Activated CD4-positive, alpha-beta T cell treated with anti-CD3 and anti-CD28 coated beads for 36 hours (primary cell): ENCODE measurements at regions not wholly inside any gene's neighbourhood (a gene's known extent, or its start where the extent isn't known, plus 50 kb on each side); places are given as distances from the start of the nearest gene placed in this dataset.
"Not testable (repeated sequence)": the region's sequence is repeated elsewhere in the genome, so short reads cannot be mapped to it uniquely, and the experiment has no call there.

ENCODE experiments used
- ATAC-seq: fragments of 200-7000 bp; cut with Tn5 transposase; one replicate; pipeline ENCODE4 v1.10.0; 2021; ENCODE audit warnings: mild to moderate bottlenecking, moderate library complexity
- CTCF ChIA-PET: fragments of 350-600 bp; sonication (Branson Sonifier 250); formaldehyde crosslinking; loops from one replicate; lab custom pipeline; 2021; ENCODE audit warnings: antibody characterized with exemption; lab: Charles Lee
- POLR2A ChIA-PET: fragments of 350-600 bp; sonication (Branson Sonifier 250); formaldehyde crosslinking; loops from one replicate; lab custom pipeline; 2021; ENCODE audit warnings: antibody characterized with exemption, inconsistent platforms; lab: Charles Lee
- DNase-seq: peaks from one replicate; pipeline ENCODE4 v3.0.0-alpha.2; 2020
- H3K27ac Mint-ChIP-seq: one replicate; pipeline ENCODE4 v1.8.0; 2021; ENCODE audit warnings: mixed read lengths
- H3K27me3 Mint-ChIP-seq: one replicate; pipeline ENCODE4 v1.8.0; 2021; ENCODE audit warnings: mixed read lengths
- H3K36me3 Mint-ChIP-seq: one replicate; pipeline ENCODE4 v1.8.0; 2021; ENCODE audit warnings: low read depth, mixed read lengths
- H3K4me1 Mint-ChIP-seq: one replicate; pipeline ENCODE4 v1.8.0; 2021; ENCODE audit warnings: mixed read lengths
- H3K4me3 Mint-ChIP-seq: one replicate; pipeline ENCODE4 v1.8.0; 2021; ENCODE audit warnings: mild to moderate bottlenecking, moderate library complexity, mixed read lengths
- H3K9me3 Mint-ChIP-seq: one replicate; pipeline ENCODE4 v1.8.0; 2021; ENCODE audit warnings: low read depth, mixed read lengths
- intact Hi-C, 2 experiments: fragments of 100-400 bp; cut with DNase I in 1 of 2; cut with micrococcal nuclease in 1 of 2; formaldehyde crosslinking; loops; one replicate each; pipeline versions ENCODE4 v1.14.2 to v1.15.1; 2022 to 2024; cut with DNase I, micrococcal nuclease

DNA sequence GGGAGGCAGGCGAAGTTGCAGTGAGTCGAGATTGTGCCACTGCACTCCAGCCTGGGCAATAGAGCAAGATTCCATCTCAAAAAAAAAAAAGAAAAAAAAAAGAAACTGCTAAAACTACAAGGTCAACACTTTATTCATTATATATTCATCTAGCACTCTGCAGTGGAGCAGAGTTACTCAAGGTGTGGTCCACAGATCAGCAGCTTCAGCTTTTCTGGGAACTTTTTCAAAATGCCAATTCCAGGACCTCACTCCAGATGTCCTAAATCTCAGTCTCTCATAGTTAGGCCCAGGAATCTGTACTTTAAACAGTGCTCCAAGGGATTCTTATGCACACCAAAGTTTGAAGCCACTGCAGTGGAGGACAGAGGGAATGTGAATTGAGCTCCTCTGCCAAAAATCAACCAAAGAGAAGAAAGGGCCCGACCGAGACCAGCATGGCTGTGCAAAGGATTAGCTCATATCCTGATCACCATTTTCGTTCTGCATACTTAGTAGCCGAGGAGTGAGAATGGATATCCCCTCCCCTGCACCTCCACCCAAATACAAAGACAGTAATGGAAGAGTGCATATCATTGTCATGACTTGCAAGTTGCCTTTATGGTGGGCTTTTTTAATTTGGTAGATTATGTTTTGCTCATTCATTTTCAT is 201.9 kb downstream of the MEX3B start:
- ATAC-seq, result no peak
- Mint-ChIP-seq H3K36me3 (no peaks in the 10 kb centered on the region), H3K4me1 (no peaks in the 10 kb centered on the region), H3K27ac (no peak overlapping the region), H3K27me3 (no peaks in the 10 kb centered on the region), H3K4me3 (no peak overlapping the region), H3K9me3 (no peaks in the 10 kb centered on the region)
- intact Hi-C loops, result no loop called here
- POLR2A ChIA-PET, result interaction anchor here (0.5 kb wide), 1 partner anchor 395 kb away, joined by 3 read pairs; no protein-coding TSS in a partner anchor
- no peak for DNase-seq
- CTCF ChIA-PET, result no interaction called here

- ChIA-PET CTCF (no interaction called here), POLR2A (no interaction called here)
- Mint-ChIP-seq H3K36me3 (no peaks in the 10 kb centered on the region), H3K9me3 (no peaks in the 10 kb centered on the region), H3K4me3 (no peak overlapping the region), H3K27ac (no peak overlapping the region), H3K4me1 (no peaks in the 10 kb centered on the region), H3K27me3 (no peaks in the 10 kb centered on the region)
- ATAC-seq (no peak), DNase-seq (no peak)
- intact Hi-C loops, result no loop called here
These were observed 202.6 kb downstream of the MEX3B start for GRCh38 chr15:81843226-81843625.

DNA sequence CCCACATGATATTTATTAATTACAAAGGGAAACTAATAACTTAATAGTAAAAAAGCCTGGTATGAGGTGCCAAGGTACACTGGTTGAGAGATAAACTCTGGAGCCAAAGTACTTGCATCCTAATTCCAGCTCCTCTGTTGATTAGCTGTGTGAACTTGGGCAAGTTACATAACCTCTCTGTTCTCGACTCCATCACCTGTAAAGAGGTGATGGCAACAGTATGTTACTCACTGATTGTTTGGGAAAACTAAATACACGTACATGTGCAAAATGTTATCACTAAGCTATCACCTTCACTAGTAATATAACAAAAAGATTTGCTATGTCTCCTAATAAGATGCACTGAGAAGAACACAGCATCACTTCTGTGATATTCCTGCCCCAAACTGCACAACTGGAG is 206.4 kb downstream of the MEX3B start:
- ChIA-PET CTCF (no interaction called here), POLR2A (no interaction called here)
- DNase-seq (no peak), ATAC-seq (no peak)
- Mint-ChIP-seq H3K4me1 (no peaks in the 10 kb centered on the region), H3K4me3 (no peak overlapping the region), H3K27ac (no peak overlapping the region), H3K27me3 (no peaks in the 10 kb centered on the region), H3K9me3 (no peaks in the 10 kb centered on the region), H3K36me3 (no peaks in the 10 kb centered on the region)
- intact Hi-C loops, result no loop called here

- CTCF ChIA-PET, result no interaction called here
- no peak overlapping the region for H3K4me3 Mint-ChIP-seq
- H3K4me1 Mint-ChIP-seq, result no peaks in the 10 kb centered on the region
- intact Hi-C loops, result no loop called here
- peaks cover 3% of the 10 kb centered on the region for H3K27me3 Mint-ChIP-seq
- POLR2A ChIA-PET, result no interaction called here
- DNase-seq (no peak), ATAC-seq (no peak)
- peaks cover 1% of the 10 kb centered on the region for H3K9me3 Mint-ChIP-seq
- no peak overlapping the region for H3K27ac Mint-ChIP-seq
- no peaks in the 10 kb centered on the region for H3K36me3 Mint-ChIP-seq
These were observed 210.1 kb downstream of the MEX3B start for GRCh38 chr15:81835731-81836130.

GRCh38 chr15:81830520-81830919 is 215.3 kb downstream of the MEX3B start:
- POLR2A ChIA-PET, result no interaction called here
- DNase-seq (no peak), ATAC-seq (no peak)
- intact Hi-C loops, result no loop called here
- Mint-ChIP-seq H3K27ac (no peak overlapping the region), H3K36me3 (no peaks in the 10 kb centered on the region), H3K9me3 (peaks cover 1% of the 10 kb centered on the region), H3K4me1 (no peaks in the 10 kb centered on the region), H3K4me3 (no peak overlapping the region), H3K27me3 (peaks cover 3% of the 10 kb centered on the region)
- CTCF ChIA-PET, result interaction anchor here (0.6 kb wide), 1 partner anchor 29 kb away, joined by 3 read pairs; no protein-coding TSS in a partner anchor

GRCh38 chr15:81829918-81830317 is 215.9 kb downstream of the MEX3B start:
- H3K36me3 Mint-ChIP-seq, result no peaks in the 10 kb centered on the region
- H3K27me3 Mint-ChIP-seq, result peaks cover 3% of the 10 kb centered on the region
- ChIA-PET CTCF (interaction anchor here (0.6 kb wide), 1 partner anchor 30 kb away, joined by 3 read pairs; no protein-coding TSS in a partner anchor), POLR2A (no interaction called here)
- ATAC-seq (no peak), DNase-seq (no peak)
- no peak overlapping the region for H3K4me3 Mint-ChIP-seq
- no peak overlapping the region for H3K27ac Mint-ChIP-seq
- intact Hi-C loops, result no loop called here
- peaks cover 1% of the 10 kb centered on the region for H3K9me3 Mint-ChIP-seq
- no peaks in the 10 kb centered on the region for H3K4me1 Mint-ChIP-seq

DNA sequence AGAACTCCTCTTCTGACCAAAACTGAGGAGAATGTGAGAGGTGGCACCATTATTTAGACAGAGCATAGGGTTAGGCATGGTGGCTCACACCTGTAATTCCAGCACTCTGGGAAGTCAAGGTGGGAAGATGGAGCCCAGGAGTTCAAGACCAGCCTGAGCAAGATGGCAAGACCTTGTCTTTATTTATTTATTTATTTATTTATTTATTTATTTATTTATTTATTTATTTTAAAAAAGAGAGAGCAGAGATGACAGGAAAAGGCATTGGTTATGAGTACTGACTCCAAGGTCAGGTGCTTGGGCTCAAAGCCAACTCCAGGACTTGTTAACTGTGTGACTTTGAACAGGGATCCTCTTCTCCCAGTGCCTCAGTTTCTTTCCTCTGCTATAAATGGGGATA is 217.7 kb downstream of the MEX3B start:
- no peaks in the 10 kb centered on the region for H3K36me3 Mint-ChIP-seq
- CTCF ChIA-PET, result no interaction called here

DNA sequence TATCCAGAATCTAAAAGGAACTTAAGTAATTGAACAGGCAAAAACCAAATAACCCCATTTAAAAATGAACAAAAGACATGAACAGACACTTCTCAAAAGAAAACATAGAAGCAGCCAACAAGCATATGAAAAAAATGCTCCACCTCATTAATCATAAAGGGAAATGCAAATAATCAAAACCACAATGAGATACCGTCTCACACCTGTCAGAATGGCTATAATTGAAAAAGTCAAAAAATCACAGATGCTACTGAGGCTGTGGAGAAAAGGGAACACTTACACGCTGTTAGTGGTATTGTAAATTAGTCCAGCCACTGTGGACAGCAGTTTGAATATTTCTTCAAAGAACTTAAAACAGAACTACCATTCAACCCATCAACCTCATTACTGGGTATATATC is 220.7 kb downstream of the MEX3B start:
- Mint-ChIP-seq H3K4me1 (no peaks in the 10 kb centered on the region), H3K27me3 (peaks cover 3% of the 10 kb centered on the region), H3K36me3 (no peaks in the 10 kb centered on the region), H3K27ac (no peak overlapping the region), H3K9me3 (peaks cover 2% of the 10 kb centered on the region), H3K4me3 (no peak overlapping the region)
- DNase-seq (no peak), ATAC-seq (no peak)
- ChIA-PET POLR2A (no interaction called here), CTCF (no interaction called here)
- intact Hi-C loops, result no loop called here

More for the DNA sequence above, 217.7 kb downstream of the MEX3B start:
- no peaks in the 10 kb centered on the region for H3K4me1 Mint-ChIP-seq
- H3K4me3 Mint-ChIP-seq, result no peak overlapping the region
- POLR2A ChIA-PET, result no interaction called here
- H3K27me3 Mint-ChIP-seq, result peaks cover 3% of the 10 kb centered on the region
- intact Hi-C loops, result no loop called here
- ATAC-seq (no peak), DNase-seq (no peak)
- peaks cover 2% of the 10 kb centered on the region for H3K9me3 Mint-ChIP-seq
- no peak overlapping the region for H3K27ac Mint-ChIP-seq

DNA sequence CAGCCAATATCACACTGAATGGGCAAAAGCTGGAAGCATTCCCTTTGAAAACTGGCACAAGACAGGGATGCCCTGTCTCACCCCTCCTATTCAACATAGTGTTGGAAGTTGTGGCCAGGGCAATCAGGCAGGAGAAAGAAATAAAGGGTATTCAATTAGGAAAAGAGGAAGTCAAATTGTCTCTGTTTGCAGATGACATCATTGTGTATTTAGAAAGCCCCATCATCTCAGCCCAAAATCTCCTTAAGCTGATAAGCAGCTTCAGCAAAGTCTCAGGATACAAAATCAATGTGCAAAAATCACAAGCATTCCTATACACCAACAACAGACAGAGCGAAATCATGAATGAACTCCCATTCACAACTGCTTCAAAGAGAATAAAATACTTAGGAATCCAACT is 223.2 kb downstream of the MEX3B start:
- ATAC-seq, POLR2A ChIA-PET, DNase-seq, H3K4me1 Mint-ChIP-seq, H3K36me3 Mint-ChIP-seq, H3K27me3 Mint-ChIP-seq, H3K4me3 Mint-ChIP-seq, H3K27ac Mint-ChIP-seq, intact Hi-C loops, CTCF ChIA-PET, H3K9me3 Mint-ChIP-seq: not testable (repeated sequence)

DNA sequence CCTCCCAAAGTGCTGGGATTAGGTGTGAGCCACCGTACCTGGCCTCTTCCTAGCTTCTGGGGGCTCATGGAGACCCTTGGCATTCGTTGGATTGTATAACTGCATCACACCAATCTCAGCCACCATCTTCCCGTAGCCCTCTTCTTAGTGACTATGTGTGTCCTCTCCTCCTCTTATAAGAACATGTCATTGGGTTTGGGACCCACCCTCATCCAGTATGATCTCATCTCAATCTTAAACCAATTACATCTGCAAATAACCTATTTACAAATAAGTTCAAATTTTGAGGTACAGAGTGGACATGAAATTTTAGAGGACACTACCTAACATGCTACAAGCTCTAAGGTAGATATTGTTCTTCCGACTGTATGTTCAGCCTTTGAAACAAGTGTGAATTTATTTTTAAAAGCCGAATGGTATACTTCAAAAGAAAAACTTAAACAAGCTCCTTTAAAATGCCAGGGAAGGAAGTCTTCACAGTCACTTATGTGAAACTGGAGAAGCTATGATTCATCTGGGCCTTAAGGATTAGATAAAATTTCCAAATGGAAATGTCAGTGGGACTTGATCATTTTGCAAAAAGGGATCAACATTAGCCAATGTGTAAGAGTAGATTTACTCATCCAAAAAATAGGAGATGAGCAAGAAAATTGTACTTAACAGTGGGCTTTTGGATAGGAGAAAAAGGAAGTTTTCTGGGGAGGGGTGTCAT is 225.7 kb downstream of the MEX3B start:
- H3K27me3 Mint-ChIP-seq, result peaks cover 9% of the 10 kb centered on the region
- CTCF ChIA-PET, result no interaction called here
- H3K4me3 Mint-ChIP-seq, result no peak overlapping the region
- peaks cover 2% of the 10 kb centered on the region for H3K9me3 Mint-ChIP-seq
- H3K36me3 Mint-ChIP-seq, result no peaks in the 10 kb centered on the region
- no peaks in the 10 kb centered on the region for H3K4me1 Mint-ChIP-seq
- DNase-seq (no peak), ATAC-seq (no peak)
- intact Hi-C loops, result no loop called here
- POLR2A ChIA-PET, result no interaction called here
- H3K27ac Mint-ChIP-seq, result no peak overlapping the region

DNA sequence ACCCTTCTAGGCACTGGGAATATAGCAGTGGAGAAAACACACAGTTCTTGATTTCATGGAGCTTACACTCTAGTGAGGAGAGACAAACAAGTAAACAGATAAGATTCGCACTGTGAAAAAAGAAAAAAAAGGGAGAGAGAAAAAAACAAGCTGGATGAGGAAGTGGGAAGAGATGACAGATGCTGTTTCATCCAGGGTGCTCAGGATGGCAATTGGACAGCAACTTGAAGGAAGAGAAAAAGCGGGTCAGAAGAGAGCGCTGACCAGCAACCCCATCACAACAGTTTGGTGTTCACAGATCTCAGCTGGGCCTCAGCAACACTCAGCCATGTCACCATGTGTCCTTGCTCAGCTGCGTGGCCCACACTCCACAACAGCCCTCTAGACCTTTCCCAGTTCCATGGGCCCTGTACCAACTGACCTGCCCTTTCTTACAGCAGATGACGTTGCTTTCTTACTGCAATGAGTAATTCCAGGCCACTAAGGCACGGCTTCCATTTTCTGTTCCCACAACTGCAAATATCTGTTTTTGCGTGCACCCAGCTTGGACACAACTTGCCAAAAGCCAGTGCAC is 230.8 kb downstream of the MEX3B start:
- no peak for DNase-seq
- CTCF ChIA-PET, result interaction anchor here (0.6 kb wide), 1 partner anchor 65 kb away, joined by 3 read pairs; no protein-coding TSS in a partner anchor
- H3K4me1 Mint-ChIP-seq, result no peaks in the 10 kb centered on the region
- POLR2A ChIA-PET, result no interaction called here
- ATAC-seq, result no peak
- no peaks in the 10 kb centered on the region for H3K36me3 Mint-ChIP-seq
- peaks cover 6% of the 10 kb centered on the region for H3K27me3 Mint-ChIP-seq
- intact Hi-C loops, result no loop called here
- H3K4me3 Mint-ChIP-seq, result no peak overlapping the region
- no peaks in the 10 kb centered on the region for H3K9me3 Mint-ChIP-seq
- H3K27ac Mint-ChIP-seq, result no peak overlapping the region

GRCh38 chr15:81813215-81813614 is 232.6 kb downstream of the MEX3B start:
- no peaks in the 10 kb centered on the region for H3K9me3 Mint-ChIP-seq
- no peak overlapping the region for H3K27ac Mint-ChIP-seq
- H3K4me1 Mint-ChIP-seq, result no peaks in the 10 kb centered on the region
- intact Hi-C loops, result no loop called here
- H3K4me3 Mint-ChIP-seq, result no peak overlapping the region
- DNase-seq (no peak), ATAC-seq (no peak)
- ChIA-PET POLR2A (no interaction called here), CTCF (no interaction called here)
- H3K27me3 Mint-ChIP-seq, result peaks cover 4% of the 10 kb centered on the region
- no peaks in the 10 kb centered on the region for H3K36me3 Mint-ChIP-seq
